Caco-2 (cell line): ENCODE measurements at regions not wholly inside any gene's neighbourhood (a gene's known extent, or its start where the extent isn't known, plus 50 kb on each side); places are given as distances from the start of the nearest gene placed in this dataset.

Experiments
- BruUV-seq: library from RNA; stranded (reverse); fragments of 400-500 nt; replicated peaks from 2 replicates; lab custom pipeline; 2021; lab: Mats Ljungman, UMichigan
- CTCF ChIA-PET: fragments of 300-600 bp; sonication (Branson Sonifier 250); formaldehyde crosslinking; loops from one replicate; lab custom pipeline; 2022; ENCODE audit warnings: antibody characterized with exemption; lab: Charles Lee
- POLR2A ChIA-PET: fragments of 300-600 bp; sonication (Branson Sonifier 250); formaldehyde crosslinking; loops from one replicate; lab custom pipeline; 2022; ENCODE audit warnings: antibody characterized with exemption; lab: Charles Lee
- DNase-seq, 2 experiments: peaks; one replicate each; pipeline versions ENCODE4 v3.0.0 to v3.0.0-alpha.2; 2020 to 2022
- H3K27me3 ChIP-seq: replicated peaks from 2 replicates; pipeline ENCODE4 v1.6.0; 2011; ENCODE audit warnings: low read length; ENCODE audit not compliant: control insufficient read depth, insufficient read depth
- H3K36me3 ChIP-seq: 2 replicates; pipeline ENCODE4 v1.5.1; 2011; ENCODE audit warnings: low read length; ENCODE audit not compliant: control insufficient read depth, insufficient read depth
- H3K4me1 ChIP-seq: fragments of 250-450 bp; sonication (Bioruptor Pico); 2 replicates; pipeline ENCODE4 v1.5.1; 2020; ENCODE audit warnings: mild to moderate bottlenecking
- H3K4me3 ChIP-seq: 2 replicates; pipeline ENCODE4 v1.5.1; 2011; ENCODE audit warnings: low read depth, mild to moderate bottlenecking, control low read depth, low read length
- H3K9me3 ChIP-seq: fragments of 250-450 bp; sonication (Bioruptor Pico); 2 replicates; pipeline ENCODE4 v1.5.1; 2020; ENCODE audit warnings: mild to moderate bottlenecking, moderate library complexity
- H3K27ac Mint-ChIP-seq: one replicate; pipeline ENCODE4 v1.8.0; 2022; ENCODE audit warnings: mixed read lengths; ENCODE audit not compliant: unreplicated experiment
- H3K27me3 Mint-ChIP-seq: one replicate; pipeline ENCODE4 v1.8.0; 2022; ENCODE audit warnings: mixed read lengths; ENCODE audit not compliant: insufficient read depth, unreplicated experiment
- H3K36me3 Mint-ChIP-seq: one replicate; pipeline ENCODE4 v1.8.0; 2022; ENCODE audit warnings: mild to moderate bottlenecking, mixed read lengths; ENCODE audit not compliant: insufficient read depth, unreplicated experiment
- H3K4me1 Mint-ChIP-seq: one replicate; pipeline ENCODE4 v1.8.0; 2022; ENCODE audit warnings: low read depth, mixed read lengths; ENCODE audit not compliant: unreplicated experiment
- H3K4me3 Mint-ChIP-seq: one replicate; pipeline ENCODE4 v1.8.0; 2022; ENCODE audit warnings: mild to moderate bottlenecking, moderate library complexity, mixed read lengths; ENCODE audit not compliant: unreplicated experiment
- H3K9me3 Mint-ChIP-seq: one replicate; pipeline ENCODE4 v1.8.0; 2022; ENCODE audit warnings: mixed read lengths; ENCODE audit not compliant: unreplicated experiment
- CTCF ChIP-seq, 2 experiments: fragments of 200-600 bp in 1 of 2; IDR thresholded peaks; 1 replicate in 1 of 2; 2 replicates in 1 of 2; pipeline versions ENCODE4 v1.5.1 to v1.8.0; 2011 to 2022; ENCODE audit warnings: antibody characterized with exemption in 1 of 2, control low read depth in 1 of 2, inconsistent platforms in 1 of 2, low read depth in 1 of 2, low read length in 1 of 2, mild to moderate bottlenecking in 1 of 2, moderate library complexity in 1 of 2; ENCODE audit not compliant: insufficient read depth in 1 of 2, severe bottlenecking in 1 of 2, unreplicated experiment in 1 of 2
- intact Hi-C: fragments of 100-400 bp; cut with micrococcal nuclease; formaldehyde crosslinking; loops from one replicate; pipeline ENCODE4 v1.10.0; 2022; ENCODE audit not compliant: unreplicated experiment

- H3K4me3 Mint-ChIP-seq, result no peak overlapping the region
- no TSS peak for BruUV-seq
- H3K4me1 Mint-ChIP-seq, result no peaks in the 10 kb centered on the region
- no peaks in the 10 kb centered on the region for H3K4me1 ChIP-seq
- no peaks in the 10 kb centered on the region for H3K27me3 Mint-ChIP-seq
- no peak for TF ChIP-seq CTCF (IDR thresholded peaks at IDR 0.05; ENCODE audit: insufficient read depth in 1 of 2, low read depth in 1 of 2, low read length in 1 of 2, severe bottlenecking in 1 of 2, unreplicated experiment in 1 of 2)
- H3K27ac Mint-ChIP-seq, result no peak overlapping the region
- no peaks in the 10 kb centered on the region for H3K36me3 ChIP-seq
- ChIA-PET POLR2A (no interaction called here), CTCF (no interaction called here)
- no peaks in the 10 kb centered on the region for H3K36me3 Mint-ChIP-seq
- intact Hi-C loops, result no loop called here
- DNase-seq, result no peak
- H3K27me3 ChIP-seq, result no peaks in the 10 kb centered on the region
- no peaks in the 10 kb centered on the region for H3K9me3 ChIP-seq
- no peaks in the 10 kb centered on the region for H3K9me3 Mint-ChIP-seq
- H3K4me3 ChIP-seq, result no peak overlapping the region
Measured at GRCh38 chr18:51921862-51922261, 418.1 kb upstream of the DCC start.

- intact Hi-C loops, result no loop called here
- no peaks in the 10 kb centered on the region for H3K27me3 ChIP-seq
- H3K27me3 Mint-ChIP-seq, result peaks cover 4% of the 10 kb centered on the region
- H3K4me1 Mint-ChIP-seq, result no peaks in the 10 kb centered on the region
- CTCF ChIA-PET, result no interaction called here
- no peak overlapping the region for H3K4me3 ChIP-seq
- no peak for DNase-seq
- no peaks in the 10 kb centered on the region for H3K4me1 ChIP-seq
- POLR2A ChIA-PET, result no interaction called here
- TF ChIP-seq CTCF (IDR thresholded peaks at IDR 0.05; ENCODE audit: insufficient read depth in 1 of 2, low read depth in 1 of 2, low read length in 1 of 2, severe bottlenecking in 1 of 2, unreplicated experiment in 1 of 2), result no peak
- H3K4me3 Mint-ChIP-seq, result no peak overlapping the region
- no peak overlapping the region for H3K27ac Mint-ChIP-seq
- H3K9me3 Mint-ChIP-seq, result peaks cover 8% of the 10 kb centered on the region
- H3K9me3 ChIP-seq, result no peaks in the 10 kb centered on the region
- H3K36me3 Mint-ChIP-seq, result no peaks in the 10 kb centered on the region
- no peaks in the 10 kb centered on the region for H3K36me3 ChIP-seq
- no TSS peak for BruUV-seq
Measured at GRCh38 chr18:51933903-51934302, 406.1 kb upstream of the DCC start.

- no peaks in the 10 kb centered on the region for H3K36me3 ChIP-seq
- ChIA-PET CTCF (no interaction called here), POLR2A (no interaction called here)
- Mint-ChIP-seq H3K27ac (no peak overlapping the region), H3K36me3 (no peaks in the 10 kb centered on the region), H3K27me3 (peaks cover 4% of the 10 kb centered on the region), H3K4me3 (no peak overlapping the region), H3K9me3 (no peaks in the 10 kb centered on the region), H3K4me1 (no peaks in the 10 kb centered on the region)
- no peaks in the 10 kb centered on the region for H3K27me3 ChIP-seq
- no peak overlapping the region for H3K4me3 ChIP-seq
- no peak for TF ChIP-seq CTCF (IDR thresholded peaks at IDR 0.05; ENCODE audit: insufficient read depth in 1 of 2, low read depth in 1 of 2, low read length in 1 of 2, severe bottlenecking in 1 of 2, unreplicated experiment in 1 of 2)
- H3K4me1 ChIP-seq, result no peaks in the 10 kb centered on the region
- no TSS peak for BruUV-seq
- DNase-seq, result no peak
- H3K9me3 ChIP-seq, result no peaks in the 10 kb centered on the region
- intact Hi-C loops, result no loop called here
Measured at GRCh38 chr18:51936115-51936514, 403.9 kb upstream of the DCC start.
